ENCODE measurements at regions not wholly inside any gene's neighbourhood (a gene's known extent, or its start where the extent isn't known, plus 50 kb on each side); places are given as distances from the start of the nearest gene placed in this dataset.

DNA sequence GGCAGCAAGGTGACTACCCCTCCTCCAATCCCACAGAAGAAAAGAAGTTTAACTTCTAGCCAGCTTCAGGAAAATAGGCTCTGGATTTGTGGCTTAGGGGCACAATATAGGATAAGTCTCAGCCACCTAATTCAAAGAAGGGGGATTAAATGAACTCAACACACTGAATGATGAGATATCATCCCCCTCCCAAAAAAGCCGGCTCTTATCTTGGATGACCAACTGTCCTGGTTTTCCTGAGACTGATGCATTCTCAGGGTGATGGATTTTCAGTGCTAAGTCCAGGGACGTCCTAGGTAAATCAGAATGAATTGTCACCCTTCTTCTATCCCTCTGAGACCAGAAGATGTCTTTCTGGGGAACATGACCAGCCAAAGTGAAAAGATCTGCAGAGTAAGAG, 487.0 kb upstream of the PROK2 start:
- no peak for DNase-seq (ENCODE audit: low read depth in 1 of 2, low spot score in 1 of 2)
- no peaks in the 10 kb centered on the region for H3K9me3 ChIP-seq
- H3K4me3 ChIP-seq: no peak overlapping the region
- ChIA-PET CTCF (no interaction called here), POLR2A (no interaction called here)
- ATAC-seq: no peak
- peaks cover 19% of the 10 kb centered on the region for H3K4me1 ChIP-seq
- H3K27ac ChIP-seq: no peak overlapping the region
- WGBS (ENCODE audit: missing lambda C conversion rate): 51% methylated on average over 2 of the region's 2 CpGs
- H3K4me2 ChIP-seq: no peak overlapping the region
- FAIRE-seq: no peak
- TF ChIP-seq, protein P1, sequence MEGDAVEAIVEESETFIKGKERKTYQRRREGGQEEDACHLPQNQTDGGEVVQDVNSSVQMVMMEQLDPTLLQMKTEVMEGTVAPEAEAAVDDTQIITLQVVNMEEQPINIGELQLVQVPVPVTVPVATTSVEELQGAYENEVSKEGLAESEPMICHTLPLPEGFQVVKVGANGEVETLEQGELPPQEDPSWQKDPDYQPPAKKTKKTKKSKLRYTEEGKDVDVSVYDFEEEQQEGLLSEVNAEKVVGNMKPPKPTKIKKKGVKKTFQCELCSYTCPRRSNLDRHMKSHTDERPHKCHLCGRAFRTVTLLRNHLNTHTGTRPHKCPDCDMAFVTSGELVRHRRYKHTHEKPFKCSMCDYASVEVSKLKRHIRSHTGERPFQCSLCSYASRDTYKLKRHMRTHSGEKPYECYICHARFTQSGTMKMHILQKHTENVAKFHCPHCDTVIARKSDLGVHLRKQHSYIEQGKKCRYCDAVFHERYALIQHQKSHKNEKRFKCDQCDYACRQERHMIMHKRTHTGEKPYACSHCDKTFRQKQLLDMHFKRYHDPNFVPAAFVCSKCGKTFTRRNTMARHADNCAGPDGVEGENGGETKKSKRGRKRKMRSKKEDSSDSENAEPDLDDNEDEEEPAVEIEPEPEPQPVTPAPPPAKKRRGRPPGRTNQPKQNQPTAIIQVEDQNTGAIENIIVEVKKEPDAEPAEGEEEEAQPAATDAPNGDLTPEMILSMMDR (IDR thresholded peaks at IDR 0.05): no peak
- TF ChIP-seq POLR2AphosphoS2 (conservative IDR thresholded peaks at IDR 0.05; ENCODE audit: low read length): no peak
- TF ChIP-seq, protein P2, sequence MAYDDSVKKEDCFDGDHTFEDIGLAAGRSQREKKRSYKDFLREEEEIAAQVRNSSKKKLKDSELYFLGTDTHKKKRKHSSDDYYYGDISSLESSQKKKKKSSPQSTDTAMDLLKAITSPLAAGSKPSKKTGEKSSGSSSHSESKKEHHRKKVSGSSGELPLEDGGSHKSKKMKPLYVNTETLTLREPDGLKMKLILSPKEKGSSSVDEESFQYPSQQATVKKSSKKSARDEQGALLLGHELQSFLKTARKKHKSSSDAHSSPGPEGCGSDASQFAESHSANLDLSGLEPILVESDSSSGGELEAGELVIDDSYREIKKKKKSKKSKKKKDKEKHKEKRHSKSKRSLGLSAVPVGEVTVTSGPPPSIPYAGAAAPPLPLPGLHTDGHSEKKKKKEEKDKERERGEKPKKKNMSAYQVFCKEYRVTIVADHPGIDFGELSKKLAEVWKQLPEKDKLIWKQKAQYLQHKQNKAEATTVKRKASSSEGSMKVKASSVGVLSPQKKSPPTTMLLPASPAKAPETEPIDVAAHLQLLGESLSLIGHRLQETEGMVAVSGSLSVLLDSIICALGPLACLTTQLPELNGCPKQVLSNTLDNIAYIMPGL (CRISPR knock-in tag; IDR thresholded peaks at IDR 0.05; ENCODE audit: borderline replicate concordance): no peak
- TF ChIP-seq GATA3 (IDR thresholded peaks at IDR 0.05; ENCODE audit: borderline replicate concordance): no peak
- TF ChIP-seq, protein P3, sequence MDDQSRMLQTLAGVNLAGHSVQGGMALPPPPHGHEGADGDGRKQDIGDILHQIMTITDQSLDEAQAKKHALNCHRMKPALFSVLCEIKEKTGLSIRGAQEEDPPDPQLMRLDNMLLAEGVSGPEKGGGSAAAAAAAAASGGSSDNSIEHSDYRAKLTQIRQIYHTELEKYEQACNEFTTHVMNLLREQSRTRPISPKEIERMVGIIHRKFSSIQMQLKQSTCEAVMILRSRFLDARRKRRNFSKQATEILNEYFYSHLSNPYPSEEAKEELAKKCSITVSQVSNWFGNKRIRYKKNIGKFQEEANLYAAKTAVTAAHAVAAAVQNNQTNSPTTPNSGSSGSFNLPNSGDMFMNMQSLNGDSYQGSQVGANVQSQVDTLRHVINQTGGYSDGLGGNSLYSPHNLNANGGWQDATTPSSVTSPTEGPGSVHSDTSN (IDR thresholded peaks at IDR 0.05): no peak
- no peak for TF ChIP-seq EP300 (IDR thresholded peaks at IDR 0.05)
- TF ChIP-seq ZC3H11A (IDR thresholded peaks at IDR 0.05): no peak

DNA sequence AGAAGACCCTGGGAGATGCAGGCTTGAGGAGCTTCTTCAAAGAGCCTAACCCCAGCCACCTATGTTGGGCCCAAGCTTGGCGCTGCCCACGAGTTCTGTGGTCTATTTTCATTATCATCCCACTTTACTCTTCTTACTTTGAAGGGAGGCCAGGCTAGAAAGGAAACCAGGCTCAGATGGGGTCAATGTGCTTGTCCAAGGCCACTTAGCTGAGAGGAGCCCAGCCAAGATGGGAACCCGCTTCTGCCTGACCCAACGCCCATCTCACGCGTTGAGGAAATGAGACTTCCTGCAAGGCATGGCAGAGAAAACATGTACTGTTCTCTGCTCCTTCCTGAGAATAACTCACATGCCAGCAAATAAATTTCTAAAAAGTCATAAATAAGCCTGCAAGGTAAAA, 486.3 kb upstream of the PROK2 start:
- Histone ChIP-seq H3K9me3 (no peaks in the 10 kb centered on the region), H3K27ac (peak overlapping the region in 1 of 2 experiments; percentile 69; a peak in 1 of 6 replicates), H3K4me1 (peaks cover 19% of the 10 kb centered on the region), H3K4me3 (no peak overlapping the region), H3K4me2 (no peak overlapping the region)
- FAIRE-seq (no peak), ATAC-seq (no peak), DNase-seq (ENCODE audit: low read depth in 1 of 2, low spot score in 1 of 2) (no peak)
- CTCF ChIA-PET: interaction anchor here (1.3 kb wide), 2 partner anchors 16 to 32 kb away, joined by 3 to 4 read pairs; no protein-coding TSS in a partner anchor
- POLR2A ChIA-PET: no interaction called here
- no peak for TF ChIP-seq CBX2 (IDR thresholded peaks at IDR 0.05; ENCODE audit: borderline replicate concordance, low read depth)
- TF ChIP-seq, protein P2 (CRISPR knock-in tag; IDR thresholded peaks at IDR 0.05; ENCODE audit: borderline replicate concordance): no peak
- TF ChIP-seq NR3C1 (IDR thresholded peaks at IDR 0.05): no peak
- TF ChIP-seq MAFK (IDR thresholded peaks at IDR 0.05; ENCODE audit: partially characterized antibody): no peak
- no peak for TF ChIP-seq FOSB (CRISPR knock-in tag; IDR thresholded peaks at IDR 0.05)
- TF ChIP-seq, protein P4, sequence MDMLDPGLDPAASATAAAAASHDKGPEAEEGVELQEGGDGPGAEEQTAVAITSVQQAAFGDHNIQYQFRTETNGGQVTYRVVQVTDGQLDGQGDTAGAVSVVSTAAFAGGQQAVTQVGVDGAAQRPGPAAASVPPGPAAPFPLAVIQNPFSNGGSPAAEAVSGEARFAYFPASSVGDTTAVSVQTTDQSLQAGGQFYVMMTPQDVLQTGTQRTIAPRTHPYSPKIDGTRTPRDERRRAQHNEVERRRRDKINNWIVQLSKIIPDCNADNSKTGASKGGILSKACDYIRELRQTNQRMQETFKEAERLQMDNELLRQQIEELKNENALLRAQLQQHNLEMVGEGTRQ (IDR thresholded peaks at IDR 0.05): no peak
- no peak for TF ChIP-seq KDM1A (IDR thresholded peaks at IDR 0.05; ENCODE audit: low read depth)
- no peak for TF ChIP-seq FOSL2 (IDR thresholded peaks at IDR 0.05)
- no peak for TF ChIP-seq FOSL2 (CRISPR knock-in tag; IDR thresholded peaks at IDR 0.05)
- TF ChIP-seq, protein P5, sequence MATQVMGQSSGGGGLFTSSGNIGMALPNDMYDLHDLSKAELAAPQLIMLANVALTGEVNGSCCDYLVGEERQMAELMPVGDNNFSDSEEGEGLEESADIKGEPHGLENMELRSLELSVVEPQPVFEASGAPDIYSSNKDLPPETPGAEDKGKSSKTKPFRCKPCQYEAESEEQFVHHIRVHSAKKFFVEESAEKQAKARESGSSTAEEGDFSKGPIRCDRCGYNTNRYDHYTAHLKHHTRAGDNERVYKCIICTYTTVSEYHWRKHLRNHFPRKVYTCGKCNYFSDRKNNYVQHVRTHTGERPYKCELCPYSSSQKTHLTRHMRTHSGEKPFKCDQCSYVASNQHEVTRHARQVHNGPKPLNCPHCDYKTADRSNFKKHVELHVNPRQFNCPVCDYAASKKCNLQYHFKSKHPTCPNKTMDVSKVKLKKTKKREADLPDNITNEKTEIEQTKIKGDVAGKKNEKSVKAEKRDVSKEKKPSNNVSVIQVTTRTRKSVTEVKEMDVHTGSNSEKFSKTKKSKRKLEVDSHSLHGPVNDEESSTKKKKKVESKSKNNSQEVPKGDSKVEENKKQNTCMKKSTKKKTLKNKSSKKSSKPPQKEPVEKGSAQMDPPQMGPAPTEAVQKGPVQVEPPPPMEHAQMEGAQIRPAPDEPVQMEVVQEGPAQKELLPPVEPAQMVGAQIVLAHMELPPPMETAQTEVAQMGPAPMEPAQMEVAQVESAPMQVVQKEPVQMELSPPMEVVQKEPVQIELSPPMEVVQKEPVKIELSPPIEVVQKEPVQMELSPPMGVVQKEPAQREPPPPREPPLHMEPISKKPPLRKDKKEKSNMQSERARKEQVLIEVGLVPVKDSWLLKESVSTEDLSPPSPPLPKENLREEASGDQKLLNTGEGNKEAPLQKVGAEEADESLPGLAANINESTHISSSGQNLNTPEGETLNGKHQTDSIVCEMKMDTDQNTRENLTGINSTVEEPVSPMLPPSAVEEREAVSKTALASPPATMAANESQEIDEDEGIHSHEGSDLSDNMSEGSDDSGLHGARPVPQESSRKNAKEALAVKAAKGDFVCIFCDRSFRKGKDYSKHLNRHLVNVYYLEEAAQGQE (IDR thresholded peaks at IDR 0.05): no peak
- WGBS (ENCODE audit: missing lambda C conversion rate): 84% methylated on average over 6 of the region's 6 CpGs
